Pancreas (tissue), 10 donors: ENCODE measurements at regions not wholly inside any gene's neighbourhood (a gene's known extent, or its start where the extent isn't known, plus 50 kb on each side); places are given as distances from the start of the nearest gene placed in this dataset.
A peak's percentile ranks its signal among the peaks of the same experiment; 100 is the strongest.

Experiments used
- ATAC-seq, 4 donors: fragments of 200-7000 bp; cut with Tn5 transposase; one replicate each; pipeline versions ENCODE4 v1.8.0 to v1.9.1; 2020; ENCODE audit warnings: mild to moderate bottlenecking in 4 of 4, moderate library complexity in 4 of 4
- DNase-seq, 6 donors: peaks; one replicate each; pipeline ENCODE4 v3.0.0-alpha.2; 2020
- FAIRE-seq: peaks from 2 replicates; lab custom pipeline; 2012; peaks lifted over from hg19 to GRCh38; lab: Jason Lieb, UNC
- H3K27ac ChIP-seq, 4 donors: fragments of 200-600 bp; sonication (generic); 1 replicate in 3 of 4; 2 replicates in 1 of 4; pipeline versions ENCODE4 v1.5.0 to v1.8.0; 2020
- H3K27me3 ChIP-seq, 4 donors: fragments of 200-600 bp; one replicate each; pipeline ENCODE4 v1.8.0; 2021
- H3K36me3 ChIP-seq, 3 donors: fragments of 200-600 bp; sonication (generic) in 1 of 3; one replicate each; pipeline versions ENCODE4 v1.5.0 to v1.8.0; 2020 to 2021
- H3K4me1 ChIP-seq, 3 donors: fragments of 200-600 bp; one replicate each; pipeline ENCODE4 v1.8.0; 2021
- H3K4me3 ChIP-seq, 4 donors: fragments of 200-600 bp; sonication (generic) in 2 of 4; one replicate each; pipeline versions ENCODE4 v1.5.0 to v1.8.0; 2020 to 2021
- H3K9me3 ChIP-seq, 4 donors: fragments of 200-600 bp; one replicate each; pipeline ENCODE4 v1.8.0; 2021
- WGBS, 2 donors: extraction: QIAGEN DNeasy Blood & Tissue Kit; methylation state at CpG; one replicate each; pipeline ENCODE4 v1.1.7; 2013; 5-methylcytosine and 5-hydroxymethylcytosine counted together
- intact Hi-C, 3 donors: fragments of 100-400 bp; cut with DNase I; formaldehyde crosslinking; loops; one replicate each; pipeline versions ENCODE4 v1.11.1 to v1.14.2; 2022
- TF ChIP-seq, protein P1 (sequence below), 4 donors: fragments of 200-600 bp; sonication (generic) in 3 of 4; IDR thresholded peaks; one replicate each; pipeline versions ENCODE4 v1.5.0 to v1.8.0; 2021; ENCODE audit warnings: antibody characterized with exemption in 4 of 4
- donor health status: healthy with polysubstance abuse.
- donor health status: DM: no; HTN: no; CAD: no; lungs with moderate emphysema.
- donor health status: DM: no; HTN: no; CAD: no.
- donor health status: control.
- donor health status: control.
- donor health status: Bipolar disorder and iron deficiency.
- donor health status: DM: yes; HTN: yes; CAD: no.
- donor health status: DM: no; HTN: no; CAD: no.
- donor health status: DM: no; HTN: no; CAD: no.
- donor health status: DM: yes; HTN: yes; CAD: no.

DNA sequence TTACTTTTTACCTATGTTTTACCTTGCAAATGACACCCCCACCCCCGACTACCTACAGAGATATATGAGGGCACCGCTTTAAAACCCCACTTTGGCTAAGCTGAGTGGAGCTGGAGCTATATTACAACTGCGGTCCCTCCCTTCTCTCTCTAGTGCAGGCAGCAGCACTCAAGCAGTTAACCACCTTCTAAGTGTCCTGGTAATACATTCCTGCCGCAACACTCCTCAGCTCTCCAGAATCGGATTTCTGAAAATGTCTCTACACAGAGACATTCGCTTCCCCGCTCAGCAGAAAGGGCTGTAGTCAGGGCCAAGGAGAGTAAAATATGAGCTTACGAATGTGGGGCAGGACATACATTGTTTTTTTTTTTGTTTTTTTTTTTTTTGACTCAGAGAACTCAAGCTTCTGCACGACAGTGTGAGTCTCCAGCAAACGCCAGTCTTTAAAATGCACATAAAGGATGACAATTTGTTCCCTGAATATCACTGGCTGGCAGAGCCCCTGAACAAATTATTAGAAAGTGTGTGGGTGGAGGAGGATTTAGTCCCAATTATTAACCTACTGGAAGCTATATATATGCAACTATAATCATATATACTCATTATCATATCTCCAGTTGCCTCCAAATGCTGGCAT lies 287.0 kb upstream of the TET2 start:
- peak in 1 of 4 donors; percentile 32 for ATAC-seq
- Histone ChIP-seq H3K4me1 (no peaks in the 10 kb centered on the region), H3K4me3 (no peak overlapping the region), H3K36me3 (no peaks in the 10 kb centered on the region), H3K27ac (no peak overlapping the region), H3K27me3 (no peaks in the 10 kb centered on the region), H3K9me3 (no peaks in the 10 kb centered on the region)
- FAIRE-seq: no peak
- intact Hi-C loops: loop anchor here in 1 of 3 donors (10.0 kb wide), 1 partner anchor 795 kb away; no protein-coding TSS in a partner anchor
- no peak for DNase-seq
- TF ChIP-seq, protein P1, sequence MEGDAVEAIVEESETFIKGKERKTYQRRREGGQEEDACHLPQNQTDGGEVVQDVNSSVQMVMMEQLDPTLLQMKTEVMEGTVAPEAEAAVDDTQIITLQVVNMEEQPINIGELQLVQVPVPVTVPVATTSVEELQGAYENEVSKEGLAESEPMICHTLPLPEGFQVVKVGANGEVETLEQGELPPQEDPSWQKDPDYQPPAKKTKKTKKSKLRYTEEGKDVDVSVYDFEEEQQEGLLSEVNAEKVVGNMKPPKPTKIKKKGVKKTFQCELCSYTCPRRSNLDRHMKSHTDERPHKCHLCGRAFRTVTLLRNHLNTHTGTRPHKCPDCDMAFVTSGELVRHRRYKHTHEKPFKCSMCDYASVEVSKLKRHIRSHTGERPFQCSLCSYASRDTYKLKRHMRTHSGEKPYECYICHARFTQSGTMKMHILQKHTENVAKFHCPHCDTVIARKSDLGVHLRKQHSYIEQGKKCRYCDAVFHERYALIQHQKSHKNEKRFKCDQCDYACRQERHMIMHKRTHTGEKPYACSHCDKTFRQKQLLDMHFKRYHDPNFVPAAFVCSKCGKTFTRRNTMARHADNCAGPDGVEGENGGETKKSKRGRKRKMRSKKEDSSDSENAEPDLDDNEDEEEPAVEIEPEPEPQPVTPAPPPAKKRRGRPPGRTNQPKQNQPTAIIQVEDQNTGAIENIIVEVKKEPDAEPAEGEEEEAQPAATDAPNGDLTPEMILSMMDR (IDR thresholded peaks at IDR 0.05): no peak
- WGBS, 2 donors: 50 to 53% methylated on average over 10 of the region's 10 CpGs

DNA sequence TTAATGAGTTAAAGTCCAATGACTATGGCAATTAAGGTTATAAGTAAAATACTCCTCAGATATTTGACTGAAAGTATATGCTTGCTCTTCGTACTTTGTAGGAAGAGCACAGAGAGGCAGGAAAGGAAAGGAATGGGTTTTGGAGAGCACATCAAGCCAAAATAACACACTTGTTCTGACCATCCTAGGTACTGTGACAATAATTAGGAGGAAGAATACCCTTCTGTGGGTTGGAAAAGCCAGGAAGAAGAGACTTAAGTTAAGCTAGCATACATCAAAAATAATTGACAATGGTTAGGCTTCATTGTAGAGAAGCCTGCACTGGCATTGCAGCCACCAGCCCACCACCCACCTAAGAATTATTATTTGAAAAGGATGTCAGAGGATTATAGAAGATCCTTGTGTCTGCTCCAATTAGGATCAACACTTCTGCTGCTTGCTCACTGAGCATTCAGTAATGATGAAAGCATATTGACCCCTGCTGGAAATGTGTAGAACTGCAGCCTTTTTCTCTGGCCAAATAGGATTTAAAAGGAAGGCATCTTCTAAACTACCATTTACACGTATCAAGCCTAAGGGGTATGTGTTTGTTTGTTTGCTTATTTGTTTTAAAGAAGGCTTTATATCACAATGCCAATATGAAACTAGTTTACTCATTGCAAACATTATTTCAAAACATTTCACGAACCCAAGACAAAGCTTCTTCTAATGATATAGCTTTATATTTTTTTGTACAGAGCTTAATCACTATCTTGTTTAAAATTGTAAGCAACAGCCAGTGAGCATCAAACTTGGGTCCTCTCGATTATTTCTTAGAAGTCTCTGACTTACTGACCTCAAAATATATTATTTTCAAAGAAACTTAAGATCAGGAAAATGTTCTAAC lies 286.2 kb upstream of the TET2 start:
- intact Hi-C loops: loop anchor here in 1 of 3 donors (10.0 kb wide), 1 partner anchor 796 kb away; no protein-coding TSS in a partner anchor
- no peak overlapping the region for H3K4me3 ChIP-seq
- H3K27ac ChIP-seq: no peak overlapping the region
- 26 to 31% methylated on average over 4 of the region's 4 CpGs for WGBS, 2 donors
- no peaks in the 10 kb centered on the region for H3K4me1 ChIP-seq
- FAIRE-seq (peak; percentile 86), ATAC-seq (peak; percentile 66 to 95 (median 89)), DNase-seq (peak in 3 of 6 donors; percentile 34 to 66 (median 41))
- no peaks in the 10 kb centered on the region for H3K27me3 ChIP-seq
- no peaks in the 10 kb centered on the region for H3K36me3 ChIP-seq
- TF ChIP-seq, protein P1 (IDR thresholded peaks at IDR 0.05): peak; percentile 67 to 76 (median 74)
- no peaks in the 10 kb centered on the region for H3K9me3 ChIP-seq

DNA sequence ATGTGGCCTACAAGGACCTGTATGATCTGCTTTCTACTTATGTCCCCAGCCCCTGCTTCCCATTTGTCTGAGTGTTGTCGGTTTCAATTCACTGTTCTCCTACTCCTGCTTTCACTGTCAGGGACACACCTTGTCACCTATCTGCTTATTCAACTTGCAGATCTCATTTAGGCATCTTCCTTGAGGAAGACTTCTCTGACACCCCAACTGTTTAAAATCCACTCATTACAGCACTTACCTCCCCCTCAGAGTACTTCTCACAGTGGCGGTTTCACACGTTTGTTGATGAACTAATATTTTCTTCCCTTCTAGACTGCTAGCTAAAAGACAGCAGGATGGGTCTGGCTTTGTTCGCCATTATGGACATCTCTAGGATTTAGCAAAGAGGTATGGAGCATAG lies 279.9 kb upstream of the TET2 start:
- no peaks in the 10 kb centered on the region for H3K36me3 ChIP-seq
- H3K9me3 ChIP-seq: no peaks in the 10 kb centered on the region
- ATAC-seq (no peak), FAIRE-seq (no peak), DNase-seq (no peak)
- TF ChIP-seq, protein P1 (IDR thresholded peaks at IDR 0.05): no peak
- intact Hi-C loops: loop anchor here in 1 of 3 donors (10.0 kb wide), 1 partner anchor 802 kb away; no protein-coding TSS in a partner anchor
- no peaks in the 10 kb centered on the region for H3K27me3 ChIP-seq
- H3K4me1 ChIP-seq: no peaks in the 10 kb centered on the region
- 84% methylated on average over 4 of the region's 4 CpGs for WGBS, 2 donors
- H3K27ac ChIP-seq: no peak overlapping the region
- H3K4me3 ChIP-seq: no peak overlapping the region

DNA sequence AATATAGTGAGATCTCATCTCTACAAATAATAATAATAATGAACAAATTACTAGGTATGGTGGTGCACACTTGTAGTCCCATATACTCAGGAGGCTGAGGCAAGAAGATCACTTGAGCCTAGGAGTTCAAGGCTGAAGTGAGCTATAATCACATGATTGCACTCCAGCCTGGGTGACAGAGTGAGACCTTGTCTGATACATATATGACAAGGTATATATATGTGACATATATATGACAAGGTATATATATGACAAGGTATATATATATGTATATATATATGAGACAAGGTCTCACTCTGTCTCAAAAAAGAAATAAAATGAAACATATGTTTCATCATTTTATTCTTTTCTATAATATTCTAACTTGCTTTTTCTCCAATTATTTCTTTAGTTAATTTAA lies 278.1 kb upstream of the TET2 start:
- intact Hi-C loops: loop anchor here in 1 of 3 donors (10.0 kb wide), 1 partner anchor 804 kb away; no protein-coding TSS in a partner anchor
- H3K27ac ChIP-seq: no peak overlapping the region
- FAIRE-seq (no peak), DNase-seq (no peak), ATAC-seq (no peak)
- no peaks in the 10 kb centered on the region for H3K4me1 ChIP-seq
- no peaks in the 10 kb centered on the region for H3K9me3 ChIP-seq
- TF ChIP-seq, protein P1 (IDR thresholded peaks at IDR 0.05): no peak
- no peak overlapping the region for H3K4me3 ChIP-seq
- H3K27me3 ChIP-seq: no peaks in the 10 kb centered on the region
- H3K36me3 ChIP-seq: no peaks in the 10 kb centered on the region
